Renal cortex interstitium (tissue), 11 donors: ENCODE measurements at regions not wholly inside any gene's neighbourhood (a gene's known extent, or its start where the extent isn't known, plus 50 kb on each side); places are given as distances from the start of the nearest gene placed in this dataset.

Source experiments
- DNase-seq, 11 donors: peaks; one replicate each; pipeline ENCODE4 v3.0.0-alpha.2; 2013; ENCODE audit warnings: low read depth in 9 of 11, low spot score in 4 of 11; ENCODE audit errors: extremely low read depth in 1 of 11

GRCh38 chr11:90836031-90836430 lies 613.2 kb upstream of the CHORDC1 start:
- DNase-seq = no peak

DNA sequence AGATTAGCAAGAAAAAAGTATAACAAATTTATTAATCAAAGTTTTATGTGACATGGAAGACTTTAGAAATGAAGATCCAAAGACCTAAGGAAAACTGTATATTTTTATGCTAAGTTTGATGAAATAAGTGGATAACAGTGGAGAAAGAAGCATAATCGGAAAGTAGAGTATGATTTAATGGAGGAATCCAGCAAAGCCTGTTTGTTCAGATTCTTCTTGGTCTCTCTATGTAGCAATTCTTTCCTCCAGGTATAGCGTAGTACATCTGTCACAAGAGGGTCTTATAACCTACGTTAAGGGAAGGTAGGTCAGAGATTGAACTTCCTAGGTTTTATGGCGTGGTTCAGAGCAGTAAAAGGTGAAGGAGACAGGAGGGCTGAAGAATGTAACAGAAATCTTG lies 600.6 kb upstream of the CHORDC1 start:
- peak in 1 of 11 donors; percentile 0 for DNase-seq

GRCh38 chr11:90822996-90823395 lies 600.1 kb upstream of the CHORDC1 start:
- peak in 9 of 11 donors; percentile 7 to 50 (median 23) for DNase-seq

DNA sequence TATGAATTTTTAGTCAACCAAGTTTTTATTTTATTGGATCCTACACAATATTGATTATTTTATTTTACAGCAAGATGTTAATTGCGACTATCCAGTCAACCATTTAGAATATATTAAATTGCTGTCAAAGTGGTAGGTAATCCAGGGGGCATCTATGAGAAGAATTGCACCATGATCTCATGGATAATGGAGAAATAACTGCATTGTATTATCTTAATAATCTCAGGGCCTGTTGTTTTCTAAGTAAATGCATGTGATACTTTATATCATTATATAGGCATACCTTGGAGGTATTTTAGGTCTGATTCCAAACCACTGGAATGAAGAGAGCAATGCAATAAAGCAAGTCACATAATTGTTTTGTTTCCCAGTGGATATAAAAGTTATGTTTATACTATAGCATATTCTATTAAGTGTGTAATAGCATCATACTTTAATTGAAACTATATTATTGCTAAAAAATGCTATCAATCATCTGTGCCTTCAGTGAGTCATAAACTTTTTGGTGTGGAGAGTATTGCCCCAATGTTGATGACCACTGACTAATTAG lies 595.4 kb upstream of the CHORDC1 start:
- DNase-seq = no peak

DNA sequence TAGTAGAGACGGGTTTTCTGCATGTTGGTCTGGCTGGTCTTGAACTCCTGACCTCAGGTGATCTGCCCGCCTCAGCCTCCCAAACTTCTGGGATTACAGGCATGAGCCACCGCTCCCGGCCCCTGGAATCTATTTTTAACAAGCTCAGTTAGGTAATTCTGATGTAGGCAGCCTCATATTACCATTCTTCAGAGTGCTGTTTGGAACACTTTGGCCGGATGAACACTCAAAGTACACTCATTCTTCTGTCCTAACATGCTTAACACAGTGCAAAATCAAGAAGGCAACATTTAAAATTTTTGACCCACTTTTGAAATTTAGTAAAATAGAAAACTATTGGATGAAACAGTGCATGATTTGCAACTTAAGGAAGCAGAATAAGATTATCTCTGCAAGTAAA lies 586.7 kb upstream of the CHORDC1 start:
- no peak for DNase-seq

- no peak for DNase-seq
Observed at GRCh38 chr11:90805172-90805571, 582.3 kb upstream of the CHORDC1 start.

DNA sequence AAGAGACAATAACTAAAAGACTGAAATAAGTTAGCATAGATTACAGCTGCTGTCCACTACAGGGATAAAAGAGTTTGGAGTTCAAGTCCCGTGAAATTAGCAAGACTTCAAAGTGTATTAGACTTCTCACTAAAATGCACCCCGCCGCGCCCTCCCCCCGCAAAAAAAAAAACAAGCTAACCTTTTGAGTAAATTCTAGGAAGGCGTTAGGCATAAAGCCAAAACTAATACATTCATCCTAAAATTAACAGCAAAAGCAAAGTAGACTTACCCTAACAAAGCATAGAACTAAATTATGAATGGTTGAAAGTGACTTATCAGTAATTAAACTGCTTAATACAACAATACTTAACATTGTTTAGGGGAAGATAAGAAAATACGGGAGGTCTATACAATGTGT lies 581.0 kb upstream of the CHORDC1 start:
- no peak for DNase-seq

- no peak for DNase-seq
Observed at GRCh38 chr11:90803366-90803765, 580.5 kb upstream of the CHORDC1 start.

DNA sequence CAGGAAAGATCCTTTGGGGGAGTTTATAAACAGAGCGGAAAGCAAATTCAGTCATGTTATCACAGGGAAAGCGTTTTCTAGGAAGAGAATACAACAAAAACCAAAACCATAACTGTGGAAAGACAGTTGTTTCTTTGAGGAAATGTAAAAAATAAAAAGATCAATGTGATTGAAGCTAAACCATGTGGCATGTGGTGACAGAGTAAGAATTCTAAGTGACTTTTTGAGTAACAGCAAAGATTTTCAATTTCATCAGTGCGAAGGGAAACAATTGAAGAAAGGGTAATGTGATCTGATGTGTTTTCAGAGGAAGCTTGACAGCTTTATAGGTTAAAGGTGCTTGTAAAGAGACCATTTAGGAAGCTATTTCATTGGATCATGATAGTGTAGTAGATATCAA lies 575.9 kb upstream of the CHORDC1 start:
- DNase-seq = no peak

DNA sequence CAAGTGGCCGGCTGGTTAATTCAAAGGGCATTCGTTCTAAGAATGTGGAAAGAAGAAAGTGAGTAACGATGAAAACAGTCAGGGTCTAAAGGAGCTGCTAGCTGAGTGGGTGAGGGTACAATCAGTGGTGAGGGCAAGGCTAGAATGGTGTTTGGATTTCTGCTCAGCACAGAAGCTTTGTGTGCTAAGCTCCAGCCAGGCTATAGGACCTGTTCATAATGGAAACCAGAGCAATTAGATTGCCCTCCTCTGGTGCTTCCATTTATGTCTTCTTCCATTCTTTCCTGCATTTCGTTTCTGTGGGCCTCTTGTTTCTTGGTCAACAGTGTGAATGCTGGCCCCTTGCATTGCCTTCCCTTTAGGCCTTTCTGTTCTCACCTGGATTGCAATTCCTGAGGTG lies 572.9 kb upstream of the CHORDC1 start:
- DNase-seq = no peak

DNA sequence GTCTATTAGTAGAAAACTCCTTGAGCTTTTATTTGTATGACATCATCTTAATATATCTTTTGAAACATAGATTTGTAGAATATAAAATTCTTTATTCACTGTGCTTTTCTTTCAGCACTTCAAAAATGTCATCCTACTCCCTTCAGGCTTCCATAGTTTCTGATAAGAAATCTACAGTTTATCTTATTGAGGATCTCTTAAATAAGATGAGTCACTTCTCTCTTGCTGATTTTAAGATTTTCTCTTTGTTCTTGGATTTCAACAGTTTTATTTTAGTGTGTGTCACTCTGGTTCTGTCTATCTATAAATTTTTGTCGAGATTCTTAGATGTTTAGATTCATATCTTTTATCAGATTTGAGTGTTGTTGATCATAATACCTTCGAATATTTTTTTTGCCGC lies 566.1 kb upstream of the CHORDC1 start:
- no peak for DNase-seq

GRCh38 chr11:90784241-90784814 lies 561.5 kb upstream of the CHORDC1 start:
- DNase-seq = no peak

DNA sequence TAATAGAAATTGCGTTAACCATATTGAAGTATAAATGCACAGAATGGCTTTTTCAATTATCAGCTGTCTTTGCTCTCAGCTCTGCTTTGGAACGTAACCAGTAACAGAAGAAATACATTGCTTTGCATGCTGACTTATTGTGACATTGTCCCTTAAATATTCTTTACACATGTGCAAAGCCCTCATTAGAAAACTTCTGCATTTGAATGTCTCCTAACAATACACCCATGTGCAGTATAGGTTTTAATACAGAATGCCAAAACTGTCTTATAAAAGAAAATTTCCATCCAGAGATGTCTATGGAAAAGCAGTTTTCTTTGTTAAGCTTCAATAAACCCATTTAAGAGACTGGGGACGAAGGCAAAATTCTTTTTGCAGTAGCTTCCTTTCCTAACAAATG lies 560.3 kb upstream of the CHORDC1 start:
- DNase-seq = no peak

DNA sequence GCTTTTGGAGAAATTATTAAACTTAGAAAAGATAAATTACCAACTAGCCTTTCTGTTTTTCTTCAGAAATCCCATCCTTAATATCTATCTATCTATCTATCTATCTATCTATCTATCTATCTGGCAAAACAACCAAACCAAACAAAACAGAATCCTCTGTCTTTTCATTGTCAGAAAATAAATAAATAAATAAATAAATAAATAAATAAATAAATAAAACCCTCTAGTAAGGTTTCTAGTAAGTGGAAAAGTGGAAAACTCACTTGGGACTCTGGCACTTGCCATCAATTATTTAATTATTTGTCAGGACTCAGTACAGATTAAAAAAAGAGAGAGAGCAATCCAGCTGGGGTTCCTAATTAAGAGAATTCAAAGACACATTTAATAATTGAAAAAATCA lies 556.2 kb upstream of the CHORDC1 start:
- no peak for DNase-seq

GRCh38 chr11:90775567-90776165 lies 552.8 kb upstream of the CHORDC1 start:
- no peak for DNase-seq

GRCh38 chr11:90774727-90775566 lies 552.1 kb upstream of the CHORDC1 start:
- DNase-seq = no peak

- no peak for DNase-seq
Observed at GRCh38 chr11:90770007-90770406, 547.2 kb upstream of the CHORDC1 start.

DNA sequence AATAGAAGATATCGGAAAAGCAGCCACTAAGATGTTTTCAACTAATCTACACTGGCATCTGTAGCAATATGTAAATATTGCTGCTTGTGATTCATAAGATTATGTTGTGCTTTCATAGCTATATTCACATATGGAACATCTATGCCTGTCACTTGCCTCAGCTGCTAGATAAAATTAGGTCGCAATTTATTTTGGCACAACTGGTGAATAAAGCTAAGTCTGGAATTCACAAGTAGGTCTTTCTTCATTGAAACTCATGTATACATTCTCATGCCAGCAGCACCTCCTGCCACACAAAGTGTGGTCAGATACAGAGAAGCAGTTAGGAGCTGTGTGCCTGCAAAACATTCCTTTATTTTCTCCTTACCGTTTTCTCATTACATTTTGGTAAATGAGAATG lies 543.3 kb upstream of the CHORDC1 start:
- DNase-seq = no peak

GRCh38 chr11:90764691-90765090 lies 541.8 kb upstream of the CHORDC1 start:
- no peak for DNase-seq

- no peak for DNase-seq
Observed at GRCh38 chr11:90757849-90758494, 535.1 kb upstream of the CHORDC1 start.
